HEK293 (cell line): ENCODE measurements at regions not wholly inside any gene's neighbourhood (a gene's known extent, or its start where the extent isn't known, plus 50 kb on each side); places are given as distances from the start of the nearest gene placed in this dataset.

ENCODE experiments used
- CTCF ChIA-PET: fragments of 350-600 bp; formaldehyde crosslinking; extraction: SDS; loops from one replicate; lab custom pipeline; 2021; ENCODE audit warnings: antibody characterized with exemption; lab: Yijun Ruan, JAX
- POLR2A ChIA-PET: fragments of 300-600 bp; formaldehyde crosslinking; extraction: SDS; loops from one replicate; lab custom pipeline; 2020; ENCODE audit warnings: antibody characterized with exemption, inconsistent platforms; lab: Yijun Ruan, JAX
- H3K27ac ChIP-seq: fragments of 200-500 bp; sonication (Bioruptor generic); 2 replicates; pipeline ENCODE4 v1.5.1; 2014; ENCODE audit warnings: low read depth, low read length, control low read depth, inconsistent platforms; ENCODE audit errors: extremely low read depth
- H3K36me3 ChIP-seq, 2 experiments: fragments of 200-500 bp in 1 of 2; sonication (Bioruptor generic) in 1 of 2; 1 replicate in 1 of 2; 2 replicates in 1 of 2; pipeline ENCODE4 v1.5.1; 2014 to 2017; ENCODE audit warnings: inconsistent platforms in 2 of 2, low read length in 2 of 2; ENCODE audit not compliant: control insufficient read depth in 2 of 2, insufficient read depth in 1 of 2
- H3K4me1 ChIP-seq: fragments of 200-500 bp; sonication (Bioruptor generic); 2 replicates; pipeline ENCODE4 v1.5.1; 2014; ENCODE audit warnings: mild to moderate bottlenecking, low read length, inconsistent platforms; ENCODE audit not compliant: control insufficient read depth, insufficient read depth
- H3K4me3 ChIP-seq: 2 replicates; pipeline ENCODE4 v1.5.1; 2011; ENCODE audit warnings: low read depth, mild to moderate bottlenecking, control low read depth, low read length, moderate library complexity
- H3K9me3 ChIP-seq: fragments of 200-500 bp; sonication (Bioruptor generic); 2 replicates; pipeline ENCODE4 v1.5.1; 2014; ENCODE audit warnings: low read depth, low read length, inconsistent platforms; ENCODE audit not compliant: control insufficient read depth, insufficient read depth
- FEZF1 ChIP-seq: fragments of 450-650 bp; formaldehyde crosslinking; IDR thresholded peaks from 2 replicates; pipeline ENCODE4 v1.5.1; 2016; ENCODE audit warnings: missing biosample characterization, missing genetic modification characterization
- GFI1B ChIP-seq: fragments of 450-650 bp; formaldehyde crosslinking; IDR thresholded peaks from 2 replicates; pipeline ENCODE4 v1.5.1; 2016; ENCODE audit warnings: missing biosample characterization, missing genetic modification characterization
- INSM2 ChIP-seq: fragments of 450-650 bp; formaldehyde crosslinking; IDR thresholded peaks from 2 replicates; pipeline ENCODE4 v1.5.1; 2016; ENCODE audit warnings: missing biosample characterization, missing genetic modification characterization
- KLF1 ChIP-seq: fragments of 450-650 bp; formaldehyde crosslinking; IDR thresholded peaks from 2 replicates; pipeline ENCODE4 v1.5.1; 2016; ENCODE audit warnings: missing biosample characterization, missing genetic modification characterization
- ZNF138 ChIP-seq: fragments of 450-650 bp; formaldehyde crosslinking; IDR thresholded peaks from 2 replicates; pipeline ENCODE4 v1.5.1; 2016; ENCODE audit warnings: missing biosample characterization, missing genetic modification characterization, borderline replicate concordance
- ZNF169 ChIP-seq: fragments of 450-650 bp; formaldehyde crosslinking; IDR thresholded peaks from 2 replicates; pipeline ENCODE4 v1.5.1; 2016; ENCODE audit warnings: missing biosample characterization, missing genetic modification characterization
- ZNF202 ChIP-seq: fragments of 450-650 bp; formaldehyde crosslinking; IDR thresholded peaks from 2 replicates; pipeline ENCODE4 v1.5.1; 2016; ENCODE audit warnings: missing biosample characterization, missing genetic modification characterization, borderline replicate concordance
- ZNF280D ChIP-seq: fragments of 450-650 bp; formaldehyde crosslinking; IDR thresholded peaks from 2 replicates; pipeline ENCODE4 v1.5.1; 2016; ENCODE audit warnings: missing biosample characterization, missing genetic modification characterization
- ZNF350 ChIP-seq: fragments of 450-650 bp; formaldehyde crosslinking; IDR thresholded peaks from 2 replicates; pipeline ENCODE4 v1.5.0; 2017; ENCODE audit warnings: missing biosample characterization, mild to moderate bottlenecking, missing genetic modification characterization
- ZNF366 ChIP-seq: fragments of 450-650 bp; formaldehyde crosslinking; conservative IDR thresholded peaks from 2 replicates; pipeline ENCODE4 v1.5.1; 2016; ENCODE audit warnings: missing biosample characterization, missing genetic modification characterization
- ZNF423 ChIP-seq: fragments of 450-650 bp; formaldehyde crosslinking; IDR thresholded peaks from 2 replicates; pipeline ENCODE4 v1.5.1; 2016; ENCODE audit warnings: missing biosample characterization, missing genetic modification characterization
- ZNF501 ChIP-seq: fragments of 450-650 bp; formaldehyde crosslinking; IDR thresholded peaks from 2 replicates; pipeline ENCODE4 v1.5.1; 2016; ENCODE audit warnings: missing biosample characterization, missing genetic modification characterization
- ZNF544 ChIP-seq: fragments of 450-650 bp; formaldehyde crosslinking; IDR thresholded peaks from 2 replicates; pipeline ENCODE4 v1.5.0; 2017; ENCODE audit warnings: missing biosample characterization, missing genetic modification characterization
- ZNF560 ChIP-seq: fragments of 450-650 bp; formaldehyde crosslinking; IDR thresholded peaks from 2 replicates; pipeline ENCODE4 v1.5.1; 2017; ENCODE audit warnings: missing biosample characterization, missing genetic modification characterization, borderline replicate concordance
- ZNF600 ChIP-seq: fragments of 450-650 bp; formaldehyde crosslinking; IDR thresholded peaks from 2 replicates; pipeline ENCODE4 v1.5.1; 2016; ENCODE audit warnings: missing biosample characterization, missing genetic modification characterization
- ZNF792 ChIP-seq: fragments of 450-650 bp; formaldehyde crosslinking; IDR thresholded peaks from 2 replicates; pipeline ENCODE4 v1.5.1; 2016; ENCODE audit warnings: missing biosample characterization, missing genetic modification characterization
- TF ChIP-seq, protein P1 (sequence below): fragments of 450-650 bp; formaldehyde crosslinking; IDR thresholded peaks from 2 replicates; pipeline ENCODE4 v1.5.1; 2016; ENCODE audit warnings: missing biosample characterization, missing genetic modification characterization, low read depth
- TF ChIP-seq, protein P2 (sequence below): fragments of 450-650 bp; formaldehyde crosslinking; IDR thresholded peaks from 2 replicates; pipeline ENCODE4 v1.5.1; 2016; ENCODE audit warnings: missing biosample characterization, missing genetic modification characterization

DNA sequence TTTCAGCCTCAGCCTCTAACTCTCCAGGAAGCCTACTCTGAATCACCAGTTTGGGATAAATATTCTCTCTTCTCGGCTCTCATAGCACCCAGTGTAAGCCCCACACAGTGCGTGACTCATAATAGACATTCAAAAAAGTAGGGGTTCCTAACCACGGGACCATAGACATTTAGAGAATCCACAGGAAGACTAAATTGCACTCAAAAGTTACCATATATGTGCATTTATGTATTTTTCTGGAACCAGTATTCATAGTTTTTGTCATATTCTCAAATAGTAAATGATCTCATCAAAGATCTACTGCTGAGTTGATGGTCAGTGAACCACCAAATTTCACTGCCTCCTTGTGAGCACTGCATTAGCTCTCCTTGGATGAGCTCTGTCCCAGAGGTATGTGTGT is 625.7 kb downstream of the SMARCA1 start (continued):
- TF ChIP-seq INSM2 (tag by site-specific recombination), result no peak
- TF ChIP-seq ZNF501 (tag by site-specific recombination), result no peak
- TF ChIP-seq, all 188 proteins: peak for 0

DNA sequence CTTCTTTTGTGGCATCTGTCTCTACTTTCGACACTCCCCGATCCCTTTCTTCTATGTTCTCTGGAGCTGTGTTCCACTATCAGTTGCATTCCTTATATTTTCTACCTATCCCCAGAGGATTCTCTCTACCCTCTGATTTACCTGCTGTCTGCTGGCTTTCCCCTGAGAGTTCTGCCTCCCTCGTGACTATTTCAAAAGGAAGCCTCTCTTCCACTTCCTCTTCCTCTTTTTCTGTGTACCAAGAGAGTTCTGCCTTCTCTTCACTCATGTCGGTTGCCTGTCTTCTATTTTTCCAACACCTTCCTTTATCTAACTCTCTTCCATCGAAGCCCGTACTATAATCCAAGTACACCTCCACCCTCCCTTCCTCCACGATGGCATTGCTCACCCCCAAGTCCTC is 631.7 kb downstream of the SMARCA1 start:
- POLR2A ChIA-PET, result no interaction called here
- H3K4me3 ChIP-seq, result no peak overlapping the region
- no peak overlapping the region for H3K27ac ChIP-seq
- H3K9me3 ChIP-seq, result no peaks in the 10 kb centered on the region
- H3K4me1 ChIP-seq, result no peaks in the 10 kb centered on the region
- no peaks in the 10 kb centered on the region for H3K36me3 ChIP-seq
- TF ChIP-seq, protein P1, sequence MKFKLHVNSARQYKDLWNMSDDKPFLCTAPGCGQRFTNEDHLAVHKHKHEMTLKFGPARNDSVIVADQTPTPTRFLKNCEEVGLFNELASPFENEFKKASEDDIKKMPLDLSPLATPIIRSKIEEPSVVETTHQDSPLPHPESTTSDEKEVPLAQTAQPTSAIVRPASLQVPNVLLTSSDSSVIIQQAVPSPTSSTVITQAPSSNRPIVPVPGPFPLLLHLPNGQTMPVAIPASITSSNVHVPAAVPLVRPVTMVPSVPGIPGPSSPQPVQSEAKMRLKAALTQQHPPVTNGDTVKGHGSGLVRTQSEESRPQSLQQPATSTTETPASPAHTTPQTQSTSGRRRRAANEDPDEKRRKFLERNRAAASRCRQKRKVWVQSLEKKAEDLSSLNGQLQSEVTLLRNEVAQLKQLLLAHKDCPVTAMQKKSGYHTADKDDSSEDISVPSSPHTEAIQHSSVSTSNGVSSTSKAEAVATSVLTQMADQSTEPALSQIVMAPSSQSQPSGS, result no peak
- TF ChIP-seq ZNF560 (no peak), ZNF366 (tag by site-specific recombination) (no peak), KLF1 (tag by site-specific recombination) (no peak), FEZF1 (tag by site-specific recombination) (no peak), ZNF600 (tag by site-specific recombination) (no peak), ZNF138 (tag by site-specific recombination) (no peak), ZNF350 (no peak), ZNF423 (no peak), ZNF792 (no peak), ZNF202 (tag by site-specific recombination) (no peak), ZNF544 (tag by site-specific recombination) (no peak), ZNF280D (tag by site-specific recombination) (no peak), GFI1B (tag by site-specific recombination) (no peak)
- TF ChIP-seq, protein P2, sequence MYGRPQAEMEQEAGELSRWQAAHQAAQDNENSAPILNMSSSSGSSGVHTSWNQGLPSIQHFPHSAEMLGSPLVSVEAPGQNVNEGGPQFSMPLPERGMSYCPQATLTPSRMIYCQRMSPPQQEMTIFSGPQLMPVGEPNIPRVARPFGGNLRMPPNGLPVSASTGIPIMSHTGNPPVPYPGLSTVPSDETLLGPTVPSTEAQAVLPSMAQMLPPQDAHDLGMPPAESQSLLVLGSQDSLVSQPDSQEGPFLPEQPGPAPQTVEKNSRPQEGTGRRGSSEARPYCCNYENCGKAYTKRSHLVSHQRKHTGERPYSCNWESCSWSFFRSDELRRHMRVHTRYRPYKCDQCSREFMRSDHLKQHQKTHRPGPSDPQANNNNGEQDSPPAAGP (tag by site-specific recombination), result no peak
- CTCF ChIA-PET, result no interaction called here

DNA sequence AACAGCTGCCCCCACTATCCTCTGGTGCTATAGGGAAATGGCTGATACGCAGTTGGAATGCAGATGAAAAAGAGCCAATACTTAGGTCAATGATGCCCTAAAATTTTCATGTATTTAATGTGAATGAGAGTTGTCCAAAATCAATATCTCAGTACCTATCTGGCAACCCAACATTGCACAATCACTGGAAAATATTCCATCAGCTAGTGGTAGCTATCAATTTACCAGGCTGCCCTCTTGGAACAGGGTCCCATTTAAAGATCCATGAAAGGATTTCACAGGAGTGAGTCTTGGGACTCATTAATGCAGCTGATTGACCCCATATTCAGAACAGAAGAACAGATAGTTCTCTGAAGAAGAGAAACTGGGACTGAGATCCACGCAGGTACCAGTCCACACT is 638.9 kb downstream of the SMARCA1 start:
- Histone ChIP-seq H3K4me1 (no peaks in the 10 kb centered on the region), H3K9me3 (no peaks in the 10 kb centered on the region), H3K4me3 (no peak overlapping the region), H3K27ac (no peak overlapping the region), H3K36me3 (no peaks in the 10 kb centered on the region)
- no peak for TF ChIP-seq ZNF169 (tag by site-specific recombination)
- CTCF ChIA-PET, result no interaction called here
- POLR2A ChIA-PET, result no interaction called here
